ENCODE measurements at regions not wholly inside any gene's neighbourhood (a gene's known extent, or its start where the extent isn't known, plus 50 kb on each side); places are given as distances from the start of the nearest gene placed in this dataset.
"Not testable (repeated sequence)": the region's sequence is repeated elsewhere in the genome, so short reads cannot be mapped to it uniquely, and the experiment has no call there.

DNA sequence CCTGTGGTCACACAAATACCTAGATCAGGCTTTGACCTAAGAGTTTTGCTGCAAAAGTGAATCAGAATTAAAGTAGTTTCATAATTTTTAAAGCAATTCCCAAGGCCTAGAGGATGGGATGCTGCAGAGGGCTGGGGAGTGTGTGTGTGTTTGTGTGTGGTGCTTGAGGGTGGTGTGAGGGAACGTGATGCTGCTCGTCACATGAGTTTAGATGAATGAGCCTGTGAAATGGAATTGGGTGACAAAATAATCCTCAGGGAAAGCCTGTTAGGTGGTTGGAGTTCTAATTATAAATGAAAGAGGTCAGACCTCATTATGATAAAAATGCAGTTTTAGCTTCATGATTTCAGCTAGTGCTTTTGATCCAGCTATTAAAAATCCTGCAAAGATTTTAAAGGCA is 87.5 kb upstream of the TMEM170B start:
- DNase-seq = no peak

DNA sequence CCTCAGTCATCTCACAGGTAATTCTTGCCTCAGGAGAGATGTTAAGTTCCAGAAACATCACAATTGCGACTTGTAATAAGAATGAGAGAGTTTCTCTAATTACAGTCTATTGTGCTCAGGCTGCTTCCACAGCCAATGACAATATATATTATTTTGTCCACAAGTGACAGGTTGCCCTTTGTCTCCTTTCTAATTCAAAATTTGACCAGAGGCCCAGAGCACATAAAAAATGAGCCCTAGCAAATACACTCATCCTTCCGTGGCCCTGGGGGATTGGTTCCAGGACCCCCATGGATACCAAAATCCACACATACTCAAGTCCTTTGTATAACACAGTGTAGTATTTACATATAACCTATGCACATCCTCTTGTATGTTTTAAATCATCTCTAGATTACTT is 88.1 kb upstream of the TMEM170B start:
- DNase-seq = no peak

DNA sequence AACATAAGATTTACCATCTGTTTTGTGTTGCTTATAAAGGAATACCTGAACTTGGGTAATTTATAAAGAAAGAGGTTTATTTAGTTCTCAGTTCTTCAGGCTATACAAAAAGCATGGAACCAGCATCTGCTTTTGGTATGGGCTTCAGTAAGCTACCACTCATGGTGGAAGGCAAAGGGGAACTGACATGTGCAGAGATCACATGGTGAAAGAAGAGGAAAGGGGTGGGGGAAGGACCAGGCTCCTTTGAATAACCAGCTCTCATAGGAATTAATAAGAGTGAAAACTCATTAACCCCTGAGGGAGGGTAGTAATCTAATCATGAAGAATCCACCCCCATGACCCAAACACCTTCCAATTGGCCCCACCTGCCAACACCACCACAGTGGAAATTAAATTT is 89.5 kb upstream of the TMEM170B start:
- DNase-seq = no peak

DNA sequence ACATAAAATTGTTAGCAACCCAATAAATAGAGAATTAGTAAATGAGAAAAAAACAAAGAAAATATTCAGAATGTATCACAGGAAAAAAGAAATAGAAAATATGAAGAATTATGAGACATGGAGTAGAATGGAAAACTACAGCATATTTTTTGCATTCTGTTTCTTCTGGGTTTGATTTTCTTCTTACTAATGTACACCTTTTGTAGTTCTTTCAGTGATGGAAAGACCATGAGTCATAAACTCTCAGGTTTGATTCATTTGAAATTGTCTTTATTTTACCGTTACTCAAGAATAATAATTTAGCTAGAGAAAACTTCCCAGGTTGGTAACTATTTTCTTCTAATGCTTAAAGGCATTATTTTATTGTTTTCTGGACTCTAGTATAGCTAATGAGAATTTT is 90.3 kb upstream of the TMEM170B start:
- no peak for DNase-seq

DNA sequence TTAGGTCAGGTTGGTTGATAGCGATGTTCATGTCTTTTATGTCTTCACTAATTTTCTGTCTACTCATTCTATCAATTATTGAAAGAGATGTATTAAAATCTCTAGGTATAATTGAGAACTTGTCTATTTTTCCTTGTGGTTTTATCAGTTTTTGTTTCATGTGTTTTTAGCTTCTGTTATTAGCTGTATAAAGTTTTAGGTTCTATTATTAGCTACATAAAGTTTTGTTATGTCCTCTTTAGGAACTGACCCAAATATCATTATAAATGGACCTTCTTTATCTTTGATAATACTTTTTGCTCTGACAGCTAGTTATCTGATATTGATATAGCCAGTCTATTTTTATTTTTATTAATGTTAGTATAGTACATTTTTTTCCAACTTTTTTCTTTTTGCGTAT is 92.4 kb upstream of the TMEM170B start:
- no peak for DNase-seq

DNA sequence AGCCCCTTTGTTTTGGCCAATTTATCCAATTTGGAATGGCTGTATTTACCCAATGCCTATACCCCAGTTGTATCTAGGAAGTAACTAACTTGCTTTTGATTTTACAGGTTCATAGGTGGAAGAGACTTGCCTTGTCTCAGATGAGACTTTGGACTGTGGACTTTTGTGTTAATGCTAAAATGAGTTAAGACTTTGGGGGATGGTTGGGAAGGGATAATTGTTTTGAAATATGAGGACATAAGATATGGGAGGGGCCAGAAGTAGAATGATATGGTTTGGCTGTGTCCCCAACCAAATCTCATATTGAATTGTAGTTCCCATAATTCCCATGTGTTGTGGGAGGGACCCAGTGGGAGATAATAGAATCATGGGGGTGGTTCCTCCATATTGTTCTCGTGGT is 94.4 kb upstream of the TMEM170B start:
- not testable (repeated sequence) for DNase-seq

DNA sequence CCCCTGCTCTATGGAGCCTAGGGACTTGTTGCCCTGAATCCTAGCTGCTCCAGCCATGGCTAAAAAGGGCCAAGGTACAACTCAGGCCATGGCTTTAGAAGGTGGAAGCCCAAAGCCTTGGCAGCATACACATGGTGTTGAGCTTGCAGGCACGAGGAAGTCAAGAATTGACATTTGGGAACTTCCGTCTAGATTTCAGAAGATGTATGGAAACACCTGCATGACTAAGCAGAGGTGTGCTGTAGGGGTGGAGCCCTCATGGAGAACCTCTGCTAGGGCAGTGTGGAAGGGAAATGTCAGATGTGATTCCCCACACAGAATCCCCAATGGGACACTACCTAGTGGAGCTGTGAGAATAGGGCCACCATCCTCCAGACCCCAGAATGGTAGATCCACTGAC is 95.1 kb upstream of the TMEM170B start:
- no peak for DNase-seq

DNA sequence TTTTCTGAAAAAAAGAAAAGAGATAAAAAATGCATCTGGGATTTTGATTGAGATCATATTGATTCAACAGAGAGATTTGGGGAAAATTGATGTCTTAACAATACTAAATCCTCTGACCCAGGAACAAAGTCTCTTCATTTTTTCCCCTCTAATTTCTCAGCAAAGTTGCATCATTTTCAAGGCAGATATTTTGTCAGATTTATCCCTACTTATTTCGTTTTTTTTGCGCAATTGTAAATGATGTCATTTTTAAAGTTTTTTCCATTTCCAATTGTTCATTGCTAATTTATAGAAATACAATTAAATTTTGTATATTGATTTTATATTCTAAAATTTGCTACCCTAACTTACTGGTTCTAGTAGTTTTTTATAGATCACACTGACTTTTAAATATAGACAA is 97.7 kb upstream of the TMEM170B start:
- DNase-seq = no peak

DNA sequence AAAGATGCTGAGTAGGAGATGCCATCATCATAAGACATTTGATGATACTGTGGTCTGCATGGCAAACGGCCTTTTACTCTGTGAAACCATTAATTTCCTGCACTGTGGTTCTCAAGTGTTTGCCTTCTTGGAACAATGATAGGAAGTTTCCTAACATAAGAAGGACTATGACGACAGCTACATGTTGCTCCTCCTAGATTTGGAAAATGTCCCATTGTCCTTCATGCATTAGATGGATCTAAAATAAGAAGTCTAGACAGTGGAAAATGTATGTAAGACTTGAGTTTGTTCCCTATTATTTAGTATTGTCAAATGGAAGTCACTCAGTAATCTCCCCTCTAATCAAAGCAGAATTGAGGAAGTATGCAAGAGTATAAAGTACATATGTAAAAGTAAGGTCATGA is 98.5 kb upstream of the TMEM170B start:
- DNase-seq = no peak

DNA sequence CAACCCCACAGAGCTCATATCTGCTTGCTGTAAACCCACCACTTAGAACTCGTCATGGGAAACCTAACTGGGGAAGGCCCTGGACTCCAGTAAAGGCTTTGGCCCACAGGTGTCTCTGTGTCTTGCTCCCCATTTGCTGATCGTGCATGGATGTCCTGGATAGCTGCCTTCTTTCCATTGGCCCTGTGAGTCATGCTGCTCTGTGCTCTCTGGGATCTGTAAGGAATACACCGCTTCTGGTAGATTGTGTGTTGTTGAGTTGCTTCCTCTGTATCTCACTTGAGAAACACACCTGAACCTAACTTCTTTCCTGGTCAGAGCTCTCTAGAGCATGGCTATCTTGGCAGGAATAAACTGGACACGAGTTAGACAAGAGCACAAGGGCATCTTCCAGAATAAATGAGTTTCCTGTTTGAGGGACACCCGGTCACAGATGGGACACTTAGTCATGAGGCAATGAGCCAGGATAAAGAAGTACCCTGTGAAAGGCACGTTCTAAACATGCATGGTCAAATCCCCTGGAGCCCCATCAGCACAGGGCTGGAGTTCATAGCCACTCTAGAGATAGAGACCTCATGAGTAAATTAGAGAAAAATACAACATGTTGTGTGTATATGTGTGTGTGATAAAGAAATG is 99.6 kb upstream of the TMEM170B start:
- no peak for DNase-seq

DNA sequence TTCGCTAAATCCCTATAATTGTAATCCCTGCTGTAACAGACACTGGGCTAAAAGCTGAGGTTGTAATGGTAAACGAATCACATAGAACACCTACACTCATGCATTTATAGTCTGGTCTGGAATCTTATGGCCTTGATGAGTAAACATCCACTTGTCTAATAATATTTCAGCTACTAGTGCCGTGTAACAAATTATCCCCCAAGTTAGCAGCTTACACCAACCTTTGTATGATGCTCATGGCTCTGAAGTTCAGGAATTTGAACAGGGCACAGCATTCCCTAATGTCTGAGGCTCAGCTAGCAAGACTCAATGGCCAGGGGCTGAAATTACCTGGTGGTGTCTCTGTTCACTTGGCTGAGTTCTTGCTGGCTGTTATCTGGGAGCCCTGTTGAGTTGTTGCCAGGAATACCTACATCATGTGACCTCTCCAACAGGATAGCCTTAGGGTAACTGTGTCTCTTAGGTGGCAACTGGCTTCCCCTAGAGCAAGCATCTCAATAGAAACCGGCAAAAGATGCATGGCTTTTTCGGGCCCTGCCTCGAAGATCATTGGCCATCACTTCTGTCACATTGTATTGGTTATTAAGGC is 100.9 kb upstream of the TMEM170B start:
- no peak for DNase-seq

DNA sequence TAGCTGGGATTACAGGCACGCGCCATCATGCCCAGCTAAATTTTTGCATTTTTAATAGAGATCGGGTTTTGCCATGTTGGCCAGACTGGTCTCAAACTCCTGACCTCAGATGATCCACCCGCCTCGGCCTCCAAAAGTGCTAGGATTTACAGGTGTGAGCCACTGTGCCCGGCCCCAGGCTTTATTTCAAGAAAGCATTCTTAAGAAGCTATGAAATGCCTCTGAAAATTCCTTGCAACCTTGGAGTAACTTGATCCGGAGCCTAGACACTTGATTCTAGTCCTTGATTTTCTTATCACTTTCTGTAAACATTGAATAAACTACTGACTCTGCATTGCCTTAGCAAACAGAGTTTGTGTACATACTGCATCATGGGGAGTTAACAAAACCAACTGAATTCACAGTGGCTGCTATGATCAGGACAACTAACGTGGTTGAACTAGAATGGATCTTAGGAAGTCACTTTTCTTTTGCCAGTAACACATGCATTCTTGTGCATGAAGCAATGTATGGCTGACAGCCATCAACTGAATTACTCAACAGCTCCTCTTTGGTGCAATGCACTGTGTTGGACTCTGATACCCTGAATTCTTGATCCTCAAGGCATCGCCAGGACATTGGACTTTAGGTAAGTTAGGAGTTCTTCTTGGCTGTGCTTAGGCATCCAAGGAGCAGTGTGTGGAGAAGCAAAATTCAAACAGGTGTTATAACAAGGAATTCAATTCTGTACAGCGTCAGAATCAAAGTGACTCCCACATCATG is 102.8 kb upstream of the TMEM170B start:
- DNase-seq = no peak

DNA sequence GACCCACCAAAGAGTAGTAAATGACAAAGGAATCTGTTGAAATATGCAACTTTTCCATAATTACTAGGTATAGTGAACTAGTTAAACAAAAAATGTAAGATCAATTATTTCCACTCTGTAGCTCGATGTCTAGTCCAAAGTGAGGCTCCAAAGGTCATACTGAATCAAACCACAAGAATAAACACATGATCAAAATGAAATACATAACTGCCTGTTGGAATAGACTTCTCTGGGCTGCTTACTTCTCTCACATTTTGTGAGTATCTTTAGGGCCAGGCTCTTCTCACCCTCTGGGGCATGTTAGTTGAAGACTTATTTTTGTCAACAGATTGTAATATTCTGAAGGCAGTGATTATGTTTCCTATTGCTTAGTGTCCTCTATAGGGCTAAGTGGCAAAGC is 103.7 kb upstream of the TMEM170B start:
- DNase-seq = no peak

DNA sequence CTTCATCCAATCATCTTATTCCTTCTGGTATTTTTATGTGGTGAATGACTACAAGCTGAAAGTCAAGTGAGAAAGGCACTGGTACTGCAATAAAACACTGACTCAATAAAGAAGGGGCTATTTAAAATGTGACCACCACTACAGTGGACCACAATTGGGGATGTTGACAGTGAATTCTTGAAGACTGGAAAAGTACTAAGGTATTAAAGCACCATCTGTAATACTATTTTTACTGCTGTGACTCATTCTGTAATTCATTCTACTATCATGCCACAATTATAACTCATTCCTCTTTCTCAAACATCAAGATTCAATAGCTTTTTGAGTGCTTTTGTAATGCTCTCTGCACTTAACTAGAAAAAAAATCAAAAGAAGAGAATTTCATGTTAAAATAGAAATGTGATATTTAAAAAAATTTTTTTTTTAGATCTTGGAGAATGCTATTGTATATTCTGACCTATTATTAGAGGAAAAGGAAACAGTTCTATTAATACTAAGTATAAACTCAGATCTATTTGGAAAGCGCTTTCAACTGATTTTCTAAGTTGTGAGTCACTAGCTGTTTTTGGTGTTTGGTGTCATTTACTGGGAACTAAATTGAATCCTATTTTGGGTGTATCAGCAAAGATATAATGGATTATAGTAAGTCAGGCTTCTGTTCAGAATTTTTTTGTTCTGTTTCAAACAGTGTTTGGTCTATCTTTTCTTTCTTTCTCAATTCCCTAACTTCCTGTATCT is 104.7 kb upstream of the TMEM170B start:
- DNase-seq = no peak

DNA sequence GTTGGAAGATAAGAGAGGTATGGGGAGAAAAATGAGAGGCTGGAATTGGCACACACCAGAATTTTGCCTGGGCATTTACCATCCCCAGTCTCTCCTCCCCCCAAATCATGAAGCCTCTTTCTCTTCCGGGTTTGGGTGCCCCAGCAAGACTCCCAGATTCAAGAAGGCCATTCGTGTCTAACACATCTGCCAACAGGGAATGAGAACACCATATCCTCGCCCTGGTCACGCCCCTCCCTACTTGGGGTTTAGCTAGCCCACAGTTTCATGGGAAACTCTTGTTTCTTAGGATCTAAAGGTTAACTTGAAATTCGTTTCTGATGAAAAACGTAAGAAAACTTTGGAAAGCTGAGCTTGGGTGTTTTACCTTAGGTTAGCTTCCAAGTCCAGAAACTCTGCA is 105.5 kb upstream of the TMEM170B start:
- DNase-seq = no peak

DNA sequence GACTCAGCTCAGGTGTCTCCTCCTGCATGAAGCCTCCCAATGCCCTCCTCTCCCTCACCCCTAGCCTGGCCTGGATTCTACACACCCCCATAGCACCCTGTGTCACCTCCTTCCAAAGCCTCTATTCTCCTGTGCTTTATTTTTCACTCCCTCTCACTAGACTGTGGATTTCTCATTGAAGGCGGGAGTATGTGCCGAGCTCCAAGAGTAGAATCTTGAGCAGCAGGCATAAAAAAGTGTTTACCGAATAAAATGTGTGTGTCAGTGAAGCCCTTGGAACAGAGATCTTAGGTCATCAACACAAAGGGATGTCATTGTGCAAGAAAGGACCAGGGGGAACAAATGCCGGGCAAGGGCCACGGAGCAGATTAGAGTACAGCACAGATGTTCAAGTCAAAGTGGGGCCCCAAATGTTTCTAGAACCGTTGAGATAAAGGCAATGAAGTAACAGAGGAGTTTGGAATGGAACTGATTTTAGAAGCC is 106.1 kb upstream of the TMEM170B start:
- DNase-seq = no peak

DNA sequence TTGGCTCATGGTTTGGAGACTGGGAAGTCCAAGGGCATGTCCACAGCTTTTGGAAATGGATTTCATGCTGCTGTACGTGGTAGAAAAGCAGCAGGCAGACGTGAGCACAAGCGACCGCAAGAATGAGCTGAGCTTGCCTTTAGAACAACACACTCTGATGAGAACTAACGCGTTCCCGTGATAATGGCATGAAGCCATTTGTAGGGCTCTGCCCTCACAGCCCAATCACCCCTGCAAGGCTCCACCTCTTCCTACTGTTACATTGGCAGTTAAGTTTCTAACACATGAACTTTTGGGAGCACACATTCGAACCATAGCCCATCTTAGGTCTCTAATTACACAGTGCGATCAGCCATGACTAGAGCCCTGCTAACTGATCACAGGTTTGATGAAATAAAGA is 107.5 kb upstream of the TMEM170B start:
- DNase-seq = no peak

DNA sequence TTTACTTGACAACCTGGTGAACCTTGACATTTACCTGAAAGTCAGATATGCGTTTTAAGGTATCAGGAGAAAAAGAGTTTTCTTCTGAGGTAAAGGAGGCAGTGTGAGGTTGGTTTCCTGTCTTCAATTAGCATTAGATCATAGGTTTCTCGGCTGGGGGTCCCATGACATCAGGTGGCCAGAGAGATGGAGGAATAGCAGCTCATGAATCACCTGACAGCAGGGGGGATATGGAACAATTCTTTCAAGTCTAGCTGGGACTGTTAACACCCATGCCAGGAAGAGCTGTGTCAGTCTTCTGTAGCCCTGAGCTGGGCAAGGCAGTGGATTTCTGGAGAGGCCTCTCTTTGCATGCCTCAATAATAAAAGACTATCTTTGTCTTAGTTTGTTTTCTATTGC is 108.0 kb upstream of the TMEM170B start:
- no peak for DNase-seq

DNA sequence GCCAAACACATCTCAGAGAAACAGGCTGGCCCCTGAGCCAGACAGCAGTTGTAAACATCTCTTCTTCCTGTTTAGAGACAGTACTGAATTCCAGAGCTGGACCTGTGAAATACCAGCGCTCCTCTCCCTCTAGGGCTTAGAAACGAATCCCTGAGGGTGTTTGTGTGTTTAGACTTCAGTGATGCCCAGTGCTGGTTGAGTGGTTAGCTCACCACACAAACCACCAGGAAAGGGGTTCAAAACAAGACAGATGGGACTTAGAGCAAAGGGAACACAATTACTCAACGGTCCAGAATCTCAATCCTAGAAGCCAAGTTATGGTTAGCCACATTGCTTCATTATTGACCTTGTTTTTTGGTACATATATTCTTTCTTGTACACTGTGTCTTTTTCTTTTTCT is 108.7 kb upstream of the TMEM170B start:
- DNase-seq = no peak

DNA sequence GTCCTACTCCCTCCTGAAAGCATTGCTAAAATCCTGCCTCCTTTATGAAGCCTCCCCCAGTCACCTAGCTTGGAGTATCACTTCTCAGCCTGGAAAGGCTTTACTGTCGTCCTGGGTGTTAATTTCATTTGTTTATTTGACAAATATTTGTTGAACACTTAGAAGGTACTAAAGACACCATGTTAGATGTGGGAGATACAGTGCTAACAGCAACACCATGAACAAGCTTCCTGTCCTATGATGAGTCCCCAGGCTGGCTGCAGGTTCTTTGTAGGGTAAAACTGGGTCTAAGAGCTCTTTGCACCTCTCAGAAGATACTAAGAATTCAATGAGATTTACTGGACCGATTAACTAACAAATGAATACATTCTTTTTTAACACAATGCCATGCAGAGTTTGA is 109.2 kb upstream of the TMEM170B start:
- DNase-seq = no peak

DNA sequence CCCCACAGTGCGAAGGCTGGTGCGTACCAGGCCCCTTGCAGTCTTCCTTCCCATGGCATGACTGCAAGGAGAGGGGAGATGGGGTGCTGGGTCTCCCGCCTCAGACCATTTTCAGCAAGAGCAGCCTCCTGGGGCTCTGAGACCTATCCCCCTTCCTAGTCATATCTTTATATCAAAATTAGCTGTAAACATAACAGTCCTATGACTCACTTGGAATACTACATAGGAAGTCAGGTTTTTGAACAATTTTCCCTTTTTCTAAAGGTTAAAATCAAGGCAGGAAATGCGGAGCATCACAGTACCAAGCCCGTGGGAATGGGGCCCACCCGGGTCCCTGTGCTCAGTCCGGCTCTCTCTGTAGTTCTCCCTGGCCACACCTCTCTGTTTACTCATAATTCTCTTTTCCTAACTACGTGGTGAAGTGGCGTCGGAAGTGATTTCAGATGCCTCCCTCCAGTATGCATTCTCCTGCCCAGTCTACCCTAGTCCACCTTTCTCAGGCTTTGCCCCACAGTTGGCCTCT is 109.8 kb upstream of the TMEM170B start:
- DNase-seq = no peak

DNA sequence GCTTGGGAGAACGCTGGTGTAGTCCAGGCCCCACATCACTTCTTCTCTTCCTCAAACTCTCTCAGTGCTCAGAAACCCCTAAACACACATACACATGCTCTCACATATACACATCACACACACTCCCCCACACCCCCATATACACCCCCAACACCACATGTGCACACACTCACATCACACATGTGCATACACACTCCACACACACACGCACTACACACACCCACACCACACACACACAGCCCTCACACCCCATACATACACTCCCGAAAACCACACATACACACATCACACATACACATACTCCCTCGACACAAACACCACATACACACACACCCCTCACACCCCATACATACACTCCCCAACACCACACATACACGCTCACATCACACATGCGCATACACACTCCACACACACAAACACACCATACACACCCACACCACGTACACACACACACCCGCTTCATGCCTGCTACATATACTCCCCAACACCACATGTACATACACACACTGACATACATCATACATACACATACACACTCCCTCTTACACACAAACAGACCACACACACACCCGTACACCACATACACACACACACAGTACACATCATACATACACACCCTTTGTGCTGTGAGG is 110.3 kb upstream of the TMEM170B start:
- DNase-seq = no peak

DNA sequence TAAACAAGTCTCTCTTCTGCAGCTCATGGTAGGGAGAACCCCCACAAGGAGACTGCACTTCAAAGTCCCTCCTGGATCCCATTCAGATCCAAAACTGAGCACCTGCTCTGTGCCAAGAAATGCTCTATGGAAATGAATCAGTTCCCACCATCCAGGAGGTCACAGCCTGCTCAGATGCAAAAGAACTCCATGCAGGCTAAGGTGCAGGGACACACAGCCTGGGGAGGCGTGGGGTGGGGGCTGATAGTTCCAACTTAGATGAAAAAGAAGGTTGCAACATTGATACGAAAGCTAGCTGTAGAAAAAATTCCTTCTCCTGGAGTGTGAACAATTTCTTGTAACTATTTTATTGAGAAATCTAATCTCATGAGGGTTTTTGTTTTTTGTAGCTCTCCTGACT is 111.0 kb upstream of the TMEM170B start:
- no peak for DNase-seq
